CD4-positive, alpha-beta T cell treated with Interleukin-10 for 1 hour (primary cell): ENCODE measurements at regions not wholly inside any gene's neighbourhood (a gene's known extent, or its start where the extent isn't known, plus 50 kb on each side); places are given as distances from the start of the nearest gene placed in this dataset.

Experiments
- DNase-seq: peaks from one replicate; pipeline ENCODE4 v3.0.0-alpha.2; 2020

DNA sequence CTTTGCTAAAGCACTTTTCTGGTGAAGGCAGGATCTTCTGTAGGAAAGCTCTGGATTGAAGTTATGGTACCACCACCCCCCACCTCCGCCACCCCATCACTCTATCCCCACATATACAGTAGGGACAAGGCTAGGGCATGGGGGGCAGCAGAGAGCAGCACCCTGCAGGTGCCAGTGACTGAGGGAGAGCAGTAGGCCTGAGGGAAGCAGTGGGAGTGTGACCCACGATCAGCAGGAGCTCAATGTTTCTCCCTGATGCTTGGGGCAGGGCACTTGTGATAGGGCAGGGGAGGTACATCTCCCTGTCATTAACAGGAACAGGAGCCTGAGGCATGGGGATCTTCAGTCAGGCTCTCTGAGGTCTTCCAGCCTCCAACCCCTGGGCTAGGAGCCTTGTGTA is 121.6 kb downstream of the ZFP36L2 start:
- DNase-seq: no peak

DNA sequence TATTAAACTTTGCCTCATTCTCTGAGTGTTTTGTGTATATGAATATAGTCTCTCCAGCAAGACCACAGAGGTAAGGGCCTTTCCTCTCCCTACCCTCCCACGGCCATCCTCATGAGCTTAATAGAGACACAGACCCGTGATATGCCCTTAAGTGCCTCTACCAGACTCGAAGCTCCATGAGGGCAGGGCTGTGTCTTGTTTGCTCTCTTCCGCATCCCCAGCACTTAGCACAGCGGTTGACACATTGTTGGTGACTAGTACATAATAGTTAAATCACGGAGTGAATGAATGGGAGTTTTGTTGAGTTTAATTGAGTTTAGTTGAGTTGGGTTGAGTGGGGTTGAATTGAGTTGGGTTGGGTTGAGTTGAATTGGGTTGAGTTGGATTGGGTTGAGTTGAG is 122.3 kb downstream of the ZFP36L2 start:
- no peak for DNase-seq

DNA sequence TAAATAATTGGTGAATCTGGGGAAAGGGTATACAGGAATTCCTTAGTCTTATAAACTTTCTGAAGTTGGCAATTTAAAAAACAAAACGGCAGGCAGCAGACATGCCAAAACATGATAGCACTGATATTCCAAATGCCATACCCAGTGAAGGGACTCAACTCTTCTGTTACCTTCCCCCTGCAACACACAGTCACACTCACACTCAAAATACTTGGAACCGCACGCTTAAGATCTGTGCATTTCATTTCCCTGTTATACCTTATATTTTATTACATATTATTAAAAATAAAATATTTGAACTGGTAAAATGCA is 123.4 kb downstream of the ZFP36L2 start:
- no peak for DNase-seq

DNA sequence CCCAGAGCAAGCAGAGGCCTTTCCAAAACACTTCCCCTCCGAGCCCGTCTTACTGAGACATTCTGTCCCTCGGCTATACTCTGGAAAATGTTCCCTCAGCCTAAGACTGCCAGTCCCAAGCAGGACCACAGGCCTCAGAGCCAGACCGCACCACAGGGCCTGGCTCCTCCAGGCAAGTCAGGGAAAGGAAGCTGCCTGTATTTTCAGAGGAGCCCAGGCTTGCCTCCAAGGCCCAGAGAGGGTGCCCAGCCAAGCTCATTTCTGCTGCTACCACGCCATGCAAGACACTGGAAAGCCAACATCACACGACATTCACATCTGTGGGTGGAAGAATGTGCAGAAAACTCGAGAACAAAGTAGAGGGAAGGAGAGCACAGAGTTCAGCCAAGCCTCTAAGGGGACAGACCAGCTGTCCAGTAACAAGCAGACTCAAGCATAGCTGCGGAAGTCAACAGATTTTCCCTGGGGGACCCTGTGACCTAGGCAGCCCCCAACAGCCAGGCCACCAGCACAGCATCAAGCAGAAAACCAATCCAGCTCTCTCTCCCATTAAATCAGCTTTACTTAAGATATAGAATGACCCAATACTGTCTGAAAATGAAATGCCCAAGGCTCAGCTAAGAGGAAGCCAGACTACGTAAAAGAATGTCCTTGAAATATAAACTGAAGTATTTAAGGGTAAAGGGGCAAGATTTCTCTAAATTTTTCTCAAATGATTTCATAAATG is 123.9 kb downstream of the ZFP36L2 start:
- no peak for DNase-seq

DNA sequence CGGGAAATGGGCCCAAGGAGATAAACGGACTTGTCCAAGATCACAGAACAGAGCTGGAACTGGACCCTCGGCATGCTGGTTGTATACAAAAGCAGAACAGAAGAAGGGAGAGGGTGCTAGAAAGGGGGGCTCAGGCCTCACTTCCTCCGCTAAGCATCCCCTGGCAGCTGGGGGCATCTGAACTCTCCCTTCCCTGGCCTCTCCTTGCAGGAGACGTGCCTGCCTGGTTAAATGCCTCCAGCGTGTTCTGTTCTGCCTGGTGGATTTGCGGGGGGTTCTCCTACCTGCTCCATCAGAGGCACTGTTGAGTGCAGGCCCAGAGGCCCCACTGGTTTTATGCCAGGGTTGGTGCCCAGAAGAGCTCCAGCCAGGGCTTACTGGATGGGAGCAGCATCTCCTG is 124.7 kb downstream of the ZFP36L2 start:
- DNase-seq: no peak

DNA sequence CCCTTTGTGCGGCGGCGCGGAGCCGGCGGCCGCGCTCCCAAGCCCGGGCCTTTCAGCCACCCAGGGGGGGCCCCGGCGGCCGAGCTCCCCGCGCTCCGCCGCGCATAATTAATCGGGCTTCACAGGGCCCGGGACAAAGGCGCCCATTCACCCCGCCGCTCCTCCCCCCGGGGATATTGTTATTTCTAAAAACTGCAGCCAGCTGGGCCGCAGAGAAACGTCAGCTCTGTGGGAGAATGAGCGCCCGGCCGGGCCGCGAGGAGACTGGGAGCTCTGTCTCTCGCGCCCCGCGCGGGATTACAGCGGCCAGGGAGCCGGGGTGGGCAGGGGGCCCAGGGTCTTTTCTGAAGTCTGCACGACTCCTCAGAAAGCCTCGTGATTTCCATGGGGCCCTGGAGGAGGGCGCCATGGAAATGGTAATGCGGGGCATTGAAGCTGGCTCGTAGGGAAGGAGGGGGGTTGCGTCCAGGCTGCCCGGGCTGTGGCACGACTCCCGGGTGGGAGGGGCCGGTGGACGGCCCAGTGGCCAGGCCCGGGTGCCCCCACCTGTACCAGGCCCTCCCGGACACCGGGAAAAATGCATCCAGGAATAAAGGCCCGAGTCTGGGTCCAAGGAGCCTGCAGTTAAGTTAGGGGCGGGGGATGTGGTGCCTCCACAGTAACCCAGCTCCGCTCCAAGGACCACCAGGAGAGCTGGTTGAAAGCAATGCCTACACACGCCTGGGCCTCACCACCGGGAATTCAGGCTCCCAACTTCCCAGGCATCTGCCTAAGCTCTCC is 125.3 kb downstream of the ZFP36L2 start:
- DNase-seq: no peak

DNA sequence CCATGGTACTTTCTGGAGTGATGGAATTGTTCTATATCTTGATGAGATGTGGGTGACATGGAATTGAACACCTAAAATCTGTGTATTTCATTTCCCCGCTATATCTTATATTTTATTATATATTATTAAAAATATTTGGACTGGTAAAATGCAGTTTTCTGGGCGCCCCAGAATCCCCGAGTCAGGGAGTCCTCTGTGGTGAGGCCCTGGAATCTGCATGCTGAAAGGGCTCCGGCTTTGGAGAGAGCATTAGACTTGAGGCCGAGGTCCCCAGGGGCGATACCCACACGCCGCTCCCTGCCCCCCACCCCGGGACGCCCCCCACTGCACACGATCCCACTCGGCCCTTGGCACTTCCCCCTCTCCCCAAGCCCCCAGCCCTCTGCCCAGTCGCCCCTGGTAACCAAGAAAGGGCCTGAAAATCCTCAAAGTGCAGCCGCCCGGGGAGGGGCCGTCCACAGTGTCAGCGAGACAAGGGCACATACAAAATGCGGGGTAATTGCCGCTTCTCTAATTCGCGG is 126.0 kb downstream of the ZFP36L2 start:
- DNase-seq: no peak

DNA sequence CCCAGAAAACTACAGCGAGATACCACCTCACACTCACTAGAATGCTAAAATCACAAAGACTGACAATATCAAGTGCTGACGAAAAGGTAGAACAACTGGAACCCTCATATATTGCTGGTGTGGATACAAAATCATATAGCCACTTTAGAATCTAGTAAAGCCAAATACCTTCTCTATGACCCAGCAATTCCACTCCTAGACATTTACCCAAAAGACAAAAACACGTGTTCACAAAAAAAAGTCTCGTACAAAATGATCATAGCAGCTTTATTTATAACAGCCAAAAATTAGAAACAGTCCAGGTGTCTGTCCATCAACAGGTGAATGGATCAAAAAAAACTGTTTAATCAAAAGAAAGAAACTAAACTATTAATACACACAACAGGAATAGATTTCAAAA is 126.6 kb downstream of the ZFP36L2 start:
- no peak for DNase-seq

DNA sequence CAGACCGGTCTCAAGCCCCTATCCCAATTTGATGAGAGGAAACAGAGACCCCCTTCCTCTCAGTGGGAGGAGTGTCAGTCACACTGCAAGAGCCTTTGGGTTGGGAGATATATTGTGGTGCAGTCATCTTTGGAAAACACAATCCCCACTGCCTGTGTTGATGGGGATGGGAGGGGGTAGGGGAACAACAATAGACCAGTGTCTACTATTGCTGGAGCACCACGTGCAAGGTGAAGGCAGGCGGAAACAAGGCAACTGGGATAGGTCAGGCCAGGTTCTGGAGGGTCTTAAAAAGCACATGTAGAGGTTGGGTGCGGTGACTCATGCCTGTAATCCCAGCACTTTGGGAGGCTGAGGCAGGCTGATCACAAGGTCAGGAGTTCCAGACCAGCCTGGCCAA is 127.9 kb downstream of the ZFP36L2 start:
- no peak for DNase-seq

DNA sequence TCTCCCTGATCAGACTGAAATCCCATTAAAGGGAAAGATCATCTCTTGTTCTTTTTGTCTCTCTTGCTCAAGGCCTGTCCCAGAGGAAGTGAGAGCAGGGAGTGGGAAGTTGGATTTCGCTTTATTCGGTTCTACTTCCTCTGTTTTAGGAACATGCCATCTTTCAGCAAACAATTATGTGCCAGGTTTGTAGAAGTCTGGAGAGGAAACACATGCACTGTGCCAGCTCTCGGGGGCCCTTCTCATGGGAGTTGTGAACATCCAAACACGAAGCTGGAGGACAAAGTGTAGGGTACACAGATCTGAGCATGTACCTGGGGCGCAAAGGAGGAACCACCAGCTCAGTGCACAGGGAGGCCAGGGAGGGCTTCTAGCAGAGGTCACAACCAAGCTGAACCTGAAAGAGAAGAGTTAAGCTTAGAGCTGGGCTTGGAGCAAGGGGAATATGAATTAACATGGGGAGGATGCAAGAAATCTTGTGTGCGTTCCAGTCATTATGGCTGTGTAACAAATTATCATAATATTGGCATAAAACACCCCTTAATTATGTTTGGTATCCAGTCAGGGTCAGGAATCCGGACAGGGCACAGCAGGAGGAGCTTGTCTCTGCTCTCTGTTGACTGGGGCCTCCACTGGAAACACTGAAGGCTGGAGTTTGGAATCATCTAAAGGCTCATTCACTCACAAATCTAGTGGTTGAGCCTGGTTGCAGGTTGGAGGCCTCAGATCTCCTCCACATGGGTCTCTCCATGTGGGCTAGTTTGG is 128.6 kb downstream of the ZFP36L2 start:
- DNase-seq: no peak

DNA sequence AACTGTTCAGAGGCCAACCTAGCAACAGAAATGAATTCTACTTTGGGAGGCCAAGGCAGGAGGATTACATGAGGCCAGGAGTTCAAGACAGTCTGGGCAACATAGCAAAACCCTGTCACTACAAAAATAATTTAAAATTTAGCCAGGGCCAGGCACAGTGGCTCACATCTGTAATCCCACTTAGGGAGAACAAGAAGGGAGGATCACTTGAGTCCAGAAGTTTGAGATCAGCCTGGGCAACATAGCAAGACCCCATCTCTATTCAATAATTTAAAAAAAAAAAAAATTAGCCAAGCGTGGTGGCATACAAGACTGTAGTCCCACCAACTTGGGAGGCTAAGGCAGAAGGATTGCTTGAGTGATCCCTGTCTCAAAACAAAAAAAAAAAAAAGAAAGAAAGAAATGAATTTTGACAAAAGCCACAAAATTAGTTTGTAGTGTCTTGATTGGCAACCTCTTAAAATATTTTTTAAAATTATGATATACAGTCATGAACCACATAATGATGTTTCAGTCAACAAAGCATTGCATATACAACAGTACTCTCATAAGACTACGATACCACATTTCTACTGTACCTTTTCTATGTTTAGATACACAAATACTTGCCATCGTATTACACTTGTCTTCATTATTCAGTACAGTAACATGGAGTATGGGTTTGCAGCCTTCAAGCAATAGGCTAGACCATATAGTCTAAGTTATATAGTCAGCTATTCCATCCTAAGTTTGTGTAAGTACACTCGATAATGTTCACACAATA is 130.7 kb downstream of the ZFP36L2 start:
- DNase-seq: no peak

DNA sequence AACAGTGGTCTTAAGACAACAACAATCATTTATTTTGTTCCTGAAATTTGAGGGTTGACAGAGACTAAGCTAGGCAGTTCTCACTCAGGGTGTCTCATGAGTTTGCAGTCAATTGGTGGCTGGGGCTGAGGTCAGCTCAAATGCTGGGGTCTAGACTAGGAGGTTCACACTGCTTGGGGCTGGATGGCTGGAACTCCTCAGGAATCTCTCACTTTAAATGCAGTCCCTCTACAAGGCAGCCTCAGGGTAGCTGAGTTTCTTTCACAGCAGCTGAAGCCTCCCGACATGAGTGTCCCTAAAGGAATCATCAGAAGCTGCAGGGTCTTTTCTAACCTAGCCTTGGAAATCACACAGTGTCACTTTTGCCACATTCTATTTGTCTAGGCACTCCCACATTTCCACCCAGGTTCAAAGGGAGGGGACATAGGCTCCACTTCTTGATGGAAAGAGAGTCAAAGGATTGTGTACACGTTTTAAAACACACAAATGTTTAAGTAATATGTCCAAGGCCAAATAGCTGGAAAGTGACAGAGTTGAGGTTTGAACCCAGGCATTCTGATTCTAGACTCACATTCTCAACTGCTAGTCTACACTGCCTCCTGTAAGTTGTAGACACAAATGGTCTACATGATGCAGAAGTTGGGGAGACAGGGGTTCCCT is 133.8 kb downstream of the ZFP36L2 start:
- DNase-seq: no peak

DNA sequence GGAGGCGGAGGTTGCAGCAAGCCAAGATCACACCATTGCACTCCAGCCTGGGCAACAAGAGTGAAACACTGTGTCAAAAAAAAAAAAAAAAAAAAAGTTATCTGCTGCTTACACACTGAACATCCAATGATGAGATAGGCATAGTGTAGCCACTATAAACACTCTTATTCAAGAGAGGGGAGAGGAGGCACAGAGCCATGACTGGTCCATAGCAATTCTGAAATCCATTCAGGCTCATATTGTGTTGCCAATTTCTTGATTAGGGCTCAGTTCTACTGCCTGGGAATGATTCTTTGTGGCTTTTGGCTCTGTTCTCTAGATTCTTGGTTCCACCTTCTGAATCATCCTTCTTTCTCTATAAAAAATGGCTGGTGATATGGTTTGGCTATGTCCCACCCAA is 136.1 kb downstream of the ZFP36L2 start:
- DNase-seq: no peak

DNA sequence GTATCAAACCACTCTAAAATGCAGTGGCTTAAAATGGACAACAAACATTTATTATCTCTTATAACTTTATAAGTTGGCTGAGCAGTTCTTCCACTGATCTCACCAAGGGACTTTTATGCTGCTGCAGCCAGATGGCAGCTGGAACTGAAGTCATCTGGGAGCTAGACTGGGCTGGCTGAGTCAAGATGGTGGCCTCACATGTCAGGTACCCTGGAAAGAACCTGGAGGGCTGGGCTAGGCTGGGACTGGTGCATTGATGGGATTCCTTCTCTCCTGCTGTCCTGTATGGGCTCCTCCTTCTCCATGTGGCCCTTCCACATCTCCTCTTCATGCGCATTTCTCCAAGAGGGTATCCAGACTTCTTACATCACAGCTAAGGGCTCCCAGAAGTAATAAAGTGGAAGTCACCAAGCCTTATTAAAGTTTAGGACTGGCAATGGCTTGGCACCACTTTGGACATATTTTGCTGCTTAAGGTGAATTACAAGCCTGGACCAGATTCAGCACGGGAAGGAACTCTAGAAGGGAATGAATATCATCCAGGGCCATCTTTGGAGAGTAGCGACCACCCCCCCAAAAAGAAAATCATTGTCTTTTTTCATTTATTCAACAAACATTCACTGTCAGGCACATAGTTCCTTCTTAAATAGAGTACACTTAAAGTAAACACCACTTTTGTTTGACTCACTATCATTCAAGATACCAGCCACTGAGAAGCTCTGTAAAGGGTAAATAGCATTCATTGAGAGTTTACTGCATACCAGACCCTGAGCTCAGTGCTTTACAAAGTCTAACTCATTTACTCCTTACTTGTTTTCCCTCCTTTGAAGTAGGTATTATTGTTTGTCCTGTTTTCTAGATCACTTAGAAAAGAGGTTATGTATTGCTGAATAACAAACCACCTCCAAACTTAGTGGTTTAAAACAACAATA is 138.0 kb downstream of the ZFP36L2 start:
- no peak for DNase-seq

DNA sequence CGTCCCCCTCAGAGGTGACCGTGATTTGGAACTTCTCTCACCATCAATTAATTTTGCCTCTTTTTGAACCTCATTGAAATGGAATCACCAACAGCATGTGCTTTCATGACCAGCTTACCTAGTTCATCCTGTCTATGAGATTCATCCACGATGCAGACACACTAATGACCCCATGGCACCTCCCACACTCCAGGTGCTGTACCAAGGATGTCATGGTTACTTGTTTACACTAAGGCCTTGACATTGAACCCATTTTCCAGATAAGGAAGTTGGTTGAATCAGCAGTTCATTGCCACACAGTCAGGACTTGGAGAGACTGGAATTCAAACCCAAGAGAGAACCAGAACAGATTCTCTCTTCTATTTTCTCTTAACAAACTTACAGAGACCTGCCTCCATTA is 139.0 kb downstream of the ZFP36L2 start:
- DNase-seq: no peak

DNA sequence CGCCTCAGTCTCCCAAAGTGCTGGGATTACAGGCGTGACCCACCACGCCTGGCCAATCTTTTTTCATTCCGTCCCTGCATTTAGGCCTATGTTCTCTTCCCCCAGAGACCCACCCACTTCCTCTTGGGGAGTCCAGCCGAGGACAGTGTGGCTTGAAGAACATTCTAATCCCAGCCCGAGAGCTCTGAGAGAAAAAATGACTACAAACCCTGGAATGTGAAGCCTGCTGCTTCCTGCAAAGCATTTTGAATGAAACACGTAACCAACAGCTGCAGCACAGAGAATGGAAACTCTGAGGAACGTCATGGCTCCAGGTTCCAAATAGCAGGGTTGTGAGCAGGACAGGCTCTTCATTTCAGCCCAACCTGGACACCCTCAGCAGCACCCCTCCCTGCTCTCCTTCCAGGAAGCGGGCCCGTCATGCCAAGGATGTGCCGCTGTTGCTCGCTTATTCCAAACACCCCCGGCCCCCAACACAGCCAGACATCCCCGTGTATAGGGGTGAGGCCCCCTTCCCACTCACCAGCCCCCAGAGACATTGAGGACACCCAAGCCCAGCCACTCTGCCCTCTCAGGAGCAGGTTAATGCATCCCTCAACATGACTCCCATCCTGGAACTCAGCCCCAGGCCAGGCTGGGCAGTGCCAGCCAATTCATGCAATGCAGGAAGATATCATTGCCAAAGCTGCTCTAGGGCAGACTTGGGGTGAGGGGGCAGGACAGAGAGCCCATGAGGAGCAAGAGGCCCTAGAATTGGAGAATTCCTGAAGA is 139.8 kb downstream of the ZFP36L2 start:
- DNase-seq: no peak

DNA sequence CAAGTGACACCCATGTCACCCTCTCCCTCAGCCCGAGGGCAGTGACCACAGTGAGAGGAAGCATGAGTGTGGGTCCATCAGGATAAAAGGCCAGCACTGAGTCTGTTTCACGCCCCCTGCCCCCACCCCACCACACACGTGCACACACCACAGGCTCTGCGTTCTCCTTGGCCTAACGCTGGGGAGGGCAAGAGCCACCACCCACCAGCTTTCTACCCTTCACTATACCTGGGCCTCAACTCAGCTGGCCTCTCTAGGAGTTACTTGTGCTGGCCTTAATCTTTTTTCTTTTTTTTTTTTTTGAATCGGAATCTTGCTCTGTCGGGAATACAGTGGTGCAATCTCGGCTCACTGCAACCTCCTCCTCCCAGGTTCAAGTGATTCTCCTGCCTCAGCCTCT is 140.5 kb downstream of the ZFP36L2 start:
- DNase-seq: no peak

DNA sequence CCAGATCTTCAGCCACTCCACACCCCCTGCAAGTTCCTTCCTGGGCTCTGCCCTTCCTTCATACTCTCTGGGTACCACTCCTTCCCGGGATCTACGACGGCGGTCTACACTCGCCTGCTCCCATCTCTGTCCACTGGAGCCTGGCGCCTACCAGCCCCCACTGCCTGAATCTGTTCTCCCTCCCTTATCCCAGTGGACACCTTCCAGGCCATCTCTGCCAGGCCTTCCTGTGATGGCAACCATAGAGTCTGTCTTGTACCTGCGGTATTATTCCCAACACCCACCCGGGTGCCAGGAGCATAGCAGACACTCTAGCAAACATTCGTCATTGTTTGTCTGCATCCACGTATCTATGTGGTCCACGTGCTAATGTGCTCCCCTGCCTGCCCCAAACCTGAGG is 140.9 kb downstream of the ZFP36L2 start:
- DNase-seq: no peak

DNA sequence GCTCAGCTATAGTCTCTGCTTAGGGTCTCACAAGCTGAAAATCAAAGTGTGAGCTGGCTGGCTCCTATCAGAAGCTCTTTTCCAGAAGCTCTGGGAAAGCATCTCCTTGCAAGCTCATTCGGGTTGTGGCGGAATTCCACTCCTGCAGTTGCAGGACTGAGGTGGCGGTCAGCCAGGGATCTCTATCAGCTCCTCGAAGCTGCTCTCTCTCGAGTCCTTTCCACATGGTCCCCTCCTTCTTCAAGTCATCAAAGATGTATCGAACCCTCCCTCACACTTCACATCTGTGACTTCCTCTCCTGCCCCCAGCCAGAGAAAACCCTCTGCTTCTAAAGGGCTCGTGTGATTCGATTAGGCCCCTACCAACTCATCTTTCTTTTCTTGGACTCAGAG is 141.7 kb downstream of the ZFP36L2 start:
- no peak for DNase-seq
